OCI-LY3 (cell line): ENCODE measurements at regions not wholly inside any gene's neighbourhood (a gene's known extent, or its start where the extent isn't known, plus 50 kb on each side); places are given as distances from the start of the nearest gene placed in this dataset.

ENCODE experiments used
- EZH2phosphoT487 ChIP-seq: fragments of 200-600 bp; shearing (Covaris generic); IDR thresholded peaks from 2 replicates; pipeline ENCODE4 v1.6.1; 2018; ENCODE audit warnings: antibody characterized with exemption, mixed run types, low read depth
- TF ChIP-seq, protein P1 (sequence below): fragments of 200-600, 300-600 bp; sonication (generic); IDR thresholded peaks from 2 replicates; pipeline ENCODE4 v1.5.1; 2014; ENCODE audit warnings: antibody characterized with exemption, low read length, low read depth

GRCh38 chr5:110242950-110243349, 483.5 kb downstream of the TMEM232 start:
- TF ChIP-seq, protein P1, sequence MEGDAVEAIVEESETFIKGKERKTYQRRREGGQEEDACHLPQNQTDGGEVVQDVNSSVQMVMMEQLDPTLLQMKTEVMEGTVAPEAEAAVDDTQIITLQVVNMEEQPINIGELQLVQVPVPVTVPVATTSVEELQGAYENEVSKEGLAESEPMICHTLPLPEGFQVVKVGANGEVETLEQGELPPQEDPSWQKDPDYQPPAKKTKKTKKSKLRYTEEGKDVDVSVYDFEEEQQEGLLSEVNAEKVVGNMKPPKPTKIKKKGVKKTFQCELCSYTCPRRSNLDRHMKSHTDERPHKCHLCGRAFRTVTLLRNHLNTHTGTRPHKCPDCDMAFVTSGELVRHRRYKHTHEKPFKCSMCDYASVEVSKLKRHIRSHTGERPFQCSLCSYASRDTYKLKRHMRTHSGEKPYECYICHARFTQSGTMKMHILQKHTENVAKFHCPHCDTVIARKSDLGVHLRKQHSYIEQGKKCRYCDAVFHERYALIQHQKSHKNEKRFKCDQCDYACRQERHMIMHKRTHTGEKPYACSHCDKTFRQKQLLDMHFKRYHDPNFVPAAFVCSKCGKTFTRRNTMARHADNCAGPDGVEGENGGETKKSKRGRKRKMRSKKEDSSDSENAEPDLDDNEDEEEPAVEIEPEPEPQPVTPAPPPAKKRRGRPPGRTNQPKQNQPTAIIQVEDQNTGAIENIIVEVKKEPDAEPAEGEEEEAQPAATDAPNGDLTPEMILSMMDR = no peak
- TF ChIP-seq EZH2phosphoT487 = no peak
